Chondrocyte (in vitro differentiated cells): ENCODE measurements at regions not wholly inside any gene's neighbourhood (a gene's known extent, or its start where the extent isn't known, plus 50 kb on each side); places are given as distances from the start of the nearest gene placed in this dataset.

ENCODE experiments used
- DNase-seq: peaks from one replicate; pipeline ENCODE4 v3.0.0; 2021; ENCODE audit warnings: mixed read lengths, low spot score
- H3K27ac Mint-ChIP-seq: one replicate; pipeline ENCODE4 v1.8.0; 2021; ENCODE audit warnings: mild to moderate bottlenecking, moderate library complexity, mixed read lengths; ENCODE audit not compliant: unreplicated experiment
- H3K27me3 Mint-ChIP-seq: 2 replicates; pipeline ENCODE4 v1.8.0; 2021; ENCODE audit warnings: low read depth, mixed read lengths
- H3K36me3 Mint-ChIP-seq: 2 replicates; pipeline ENCODE4 v1.8.0; 2021; ENCODE audit warnings: low read depth, mixed read lengths
- H3K4me1 Mint-ChIP-seq: 2 replicates; pipeline ENCODE4 v1.8.0; 2021; ENCODE audit warnings: low read depth, mild to moderate bottlenecking, mixed read lengths
- H3K4me3 Mint-ChIP-seq: one replicate; pipeline ENCODE4 v1.8.0; 2021; ENCODE audit warnings: mild to moderate bottlenecking, moderate library complexity, mixed read lengths; ENCODE audit not compliant: unreplicated experiment
- H3K9me3 Mint-ChIP-seq: 2 replicates; pipeline ENCODE4 v1.8.0; 2021; ENCODE audit warnings: low read depth, mixed read lengths
- TF ChIP-seq, protein P1 (sequence below): fragments of 200-600 bp; sonication (generic); IDR thresholded peaks from 2 replicates; pipeline ENCODE4 v1.5.0; 2021; ENCODE audit warnings: antibody characterized with exemption, mild to moderate bottlenecking, moderate library complexity

DNA sequence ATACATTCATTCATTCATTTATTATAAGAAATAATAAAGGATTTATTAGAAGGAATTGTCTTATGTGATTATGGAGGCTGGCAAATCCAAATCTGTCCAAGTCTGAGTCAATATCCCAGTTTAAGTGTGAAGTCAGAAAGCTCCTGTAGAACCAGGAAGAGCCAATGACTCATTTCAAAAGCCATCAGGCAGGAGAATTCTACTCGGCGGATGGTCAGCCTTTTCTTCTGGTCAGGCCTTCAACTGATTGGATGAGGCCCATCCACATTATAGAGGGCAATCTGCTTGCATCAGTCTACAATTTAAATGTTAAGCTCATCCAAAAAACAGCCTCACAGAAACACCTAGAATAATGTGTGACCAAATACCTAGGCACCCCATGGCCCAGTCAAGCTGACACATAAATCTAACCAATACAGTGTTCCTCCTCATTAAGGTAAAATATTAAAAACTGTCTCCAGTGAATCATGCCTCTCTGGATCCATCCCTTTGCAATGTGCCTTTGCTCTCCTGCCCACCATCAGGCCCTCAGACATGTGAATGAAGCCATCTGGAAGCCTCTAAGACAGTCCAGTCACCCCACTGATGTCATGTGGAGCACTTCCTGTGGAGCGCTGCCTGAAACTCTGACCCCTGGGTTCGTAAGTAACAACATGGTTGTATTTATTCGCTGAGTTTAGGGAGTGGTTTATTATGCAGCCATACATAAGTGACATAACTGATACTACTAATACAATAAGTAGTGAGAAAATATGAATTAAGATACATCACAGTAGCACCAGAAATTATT is 69.2 kb upstream of the WSB1 start:
- no peak overlapping the region for H3K4me3 Mint-ChIP-seq
- no peaks in the 10 kb centered on the region for H3K36me3 Mint-ChIP-seq
- TF ChIP-seq, protein P1, sequence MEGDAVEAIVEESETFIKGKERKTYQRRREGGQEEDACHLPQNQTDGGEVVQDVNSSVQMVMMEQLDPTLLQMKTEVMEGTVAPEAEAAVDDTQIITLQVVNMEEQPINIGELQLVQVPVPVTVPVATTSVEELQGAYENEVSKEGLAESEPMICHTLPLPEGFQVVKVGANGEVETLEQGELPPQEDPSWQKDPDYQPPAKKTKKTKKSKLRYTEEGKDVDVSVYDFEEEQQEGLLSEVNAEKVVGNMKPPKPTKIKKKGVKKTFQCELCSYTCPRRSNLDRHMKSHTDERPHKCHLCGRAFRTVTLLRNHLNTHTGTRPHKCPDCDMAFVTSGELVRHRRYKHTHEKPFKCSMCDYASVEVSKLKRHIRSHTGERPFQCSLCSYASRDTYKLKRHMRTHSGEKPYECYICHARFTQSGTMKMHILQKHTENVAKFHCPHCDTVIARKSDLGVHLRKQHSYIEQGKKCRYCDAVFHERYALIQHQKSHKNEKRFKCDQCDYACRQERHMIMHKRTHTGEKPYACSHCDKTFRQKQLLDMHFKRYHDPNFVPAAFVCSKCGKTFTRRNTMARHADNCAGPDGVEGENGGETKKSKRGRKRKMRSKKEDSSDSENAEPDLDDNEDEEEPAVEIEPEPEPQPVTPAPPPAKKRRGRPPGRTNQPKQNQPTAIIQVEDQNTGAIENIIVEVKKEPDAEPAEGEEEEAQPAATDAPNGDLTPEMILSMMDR, result no peak
- no peak for DNase-seq
- H3K4me1 Mint-ChIP-seq, result peaks cover 16% of the 10 kb centered on the region
- H3K9me3 Mint-ChIP-seq, result no peaks in the 10 kb centered on the region
- H3K27ac Mint-ChIP-seq, result no peak overlapping the region
- H3K27me3 Mint-ChIP-seq, result peaks cover 4% of the 10 kb centered on the region

DNA sequence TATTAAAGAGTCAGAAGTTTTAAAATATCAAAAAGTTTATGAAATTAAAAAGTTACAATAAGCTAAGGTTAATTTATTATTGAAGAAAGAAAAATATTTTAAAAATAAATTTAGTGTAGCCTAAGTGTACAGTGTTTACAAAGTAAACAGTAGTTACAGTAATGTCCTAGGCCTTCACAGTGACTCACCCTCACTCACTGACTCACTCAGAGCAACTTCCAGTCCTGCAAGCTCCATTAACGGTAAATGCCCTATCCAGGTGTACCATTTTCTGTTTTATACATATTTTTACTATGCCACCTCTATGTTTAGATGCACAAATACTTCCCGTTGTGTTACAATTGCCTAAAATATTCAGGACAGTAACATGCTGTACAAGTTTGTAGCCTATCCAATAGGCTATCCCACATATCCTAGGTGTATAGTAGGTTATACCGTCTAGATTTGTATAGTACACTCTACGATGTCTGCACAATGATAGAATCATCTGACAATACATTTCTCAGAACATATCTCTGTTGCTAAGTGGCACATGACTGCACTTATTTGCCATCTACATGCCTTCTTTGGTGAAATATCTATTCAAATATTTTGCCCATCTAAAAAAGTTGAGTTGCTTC is 67.2 kb upstream of the WSB1 start:
- Mint-ChIP-seq H3K4me1 (peaks cover 16% of the 10 kb centered on the region), H3K4me3 (no peak overlapping the region), H3K27ac (no peak overlapping the region), H3K27me3 (peaks cover 4% of the 10 kb centered on the region), H3K9me3 (no peaks in the 10 kb centered on the region), H3K36me3 (no peaks in the 10 kb centered on the region)
- no peak for DNase-seq
- TF ChIP-seq, protein P1, result no peak

DNA sequence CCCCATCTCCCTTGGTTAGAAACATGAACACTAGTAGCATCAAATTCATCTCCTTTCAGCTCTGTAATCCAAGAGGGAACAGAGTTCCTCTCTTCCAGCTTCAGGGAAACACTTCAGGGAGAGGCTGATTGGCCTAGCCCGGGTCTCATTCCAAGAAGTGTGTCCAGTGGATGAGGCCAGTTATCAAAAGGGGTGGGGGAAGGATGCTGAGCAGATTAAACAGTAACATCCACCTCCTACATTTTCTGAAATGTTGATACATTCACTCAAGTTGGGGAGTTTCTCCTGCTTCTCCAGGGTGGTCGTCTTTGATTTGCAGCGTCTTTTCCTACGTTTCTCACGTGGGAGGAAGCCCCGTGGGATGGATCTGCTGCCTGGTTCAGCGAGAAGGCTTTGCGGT is 62.9 kb upstream of the WSB1 start:
- H3K36me3 Mint-ChIP-seq, result no peaks in the 10 kb centered on the region
- H3K9me3 Mint-ChIP-seq, result no peaks in the 10 kb centered on the region
- TF ChIP-seq, protein P1, result no peak
- H3K4me1 Mint-ChIP-seq, result peaks cover 11% of the 10 kb centered on the region
- no peak overlapping the region for H3K4me3 Mint-ChIP-seq
- DNase-seq, result no peak
- H3K27ac Mint-ChIP-seq, result no peak overlapping the region
- no peaks in the 10 kb centered on the region for H3K27me3 Mint-ChIP-seq

DNA sequence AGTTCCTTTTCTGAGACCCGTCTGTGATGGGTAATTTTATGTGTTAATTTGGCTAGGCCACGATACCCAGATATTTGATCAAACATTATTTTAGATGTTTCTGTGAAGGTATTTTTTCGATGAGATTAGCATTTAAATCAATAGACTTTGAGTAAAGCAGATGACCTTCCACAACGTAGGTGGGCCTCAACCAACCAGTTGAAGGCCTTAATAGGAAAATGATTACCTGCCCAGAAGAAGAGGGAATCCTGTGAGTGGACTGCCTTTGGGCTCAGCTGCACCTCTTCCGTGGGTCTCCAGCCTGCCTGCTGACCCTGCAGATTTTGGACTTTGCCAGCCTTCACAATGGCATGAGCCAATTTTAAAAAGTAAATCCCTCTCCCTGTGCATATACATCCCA is 61.6 kb upstream of the WSB1 start:
- no peaks in the 10 kb centered on the region for H3K4me1 Mint-ChIP-seq
- TF ChIP-seq, protein P1, result no peak
- no peaks in the 10 kb centered on the region for H3K9me3 Mint-ChIP-seq
- no peaks in the 10 kb centered on the region for H3K27me3 Mint-ChIP-seq
- no peak overlapping the region for H3K27ac Mint-ChIP-seq
- DNase-seq, result no peak
- H3K4me3 Mint-ChIP-seq, result no peak overlapping the region
- no peaks in the 10 kb centered on the region for H3K36me3 Mint-ChIP-seq

DNA sequence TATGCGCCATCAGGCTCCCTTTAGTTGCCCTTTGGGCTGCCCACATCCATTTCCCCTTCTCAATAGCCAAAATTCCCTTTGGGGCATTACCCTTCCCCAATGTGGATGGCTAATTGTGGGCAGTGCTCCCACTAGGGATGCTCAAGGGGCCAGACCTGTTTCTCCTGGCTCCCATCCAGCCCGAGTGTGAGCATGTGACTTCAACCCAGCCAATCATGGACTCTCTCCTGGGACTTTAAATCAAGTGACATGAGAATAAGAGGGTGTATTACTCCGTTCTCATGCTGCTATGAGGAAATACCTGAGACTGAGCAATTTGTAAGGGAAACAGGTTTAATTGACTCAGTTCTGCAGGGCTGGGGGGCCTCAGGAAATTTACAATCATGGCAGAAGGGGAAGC is 60.9 kb upstream of the WSB1 start:
- DNase-seq, result no peak
- H3K4me3 Mint-ChIP-seq, result no peak overlapping the region
- TF ChIP-seq, protein P1, result no peak
- no peaks in the 10 kb centered on the region for H3K4me1 Mint-ChIP-seq
- H3K9me3 Mint-ChIP-seq, result no peaks in the 10 kb centered on the region
- no peaks in the 10 kb centered on the region for H3K27me3 Mint-ChIP-seq
- no peaks in the 10 kb centered on the region for H3K36me3 Mint-ChIP-seq
- no peak overlapping the region for H3K27ac Mint-ChIP-seq
